Glomerular visceral epithelial cell (primary cell): ENCODE measurements at regions not wholly inside any gene's neighbourhood (a gene's known extent, or its start where the extent isn't known, plus 50 kb on each side); places are given as distances from the start of the nearest gene placed in this dataset.

ENCODE experiments used
- DNase-seq: peaks from one replicate; pipeline ENCODE4 v3.0.0-alpha.2; 2016; ENCODE audit errors: extremely low spot score

GRCh38 chr3:187900993-187901755 lies 155.9 kb upstream of the BCL6 start:
- DNase-seq = no peak

GRCh38 chr3:187902041-187902471 lies 156.8 kb upstream of the BCL6 start:
- DNase-seq = no peak

GRCh38 chr3:187902936-187903335 lies 157.7 kb upstream of the BCL6 start:
- peak; percentile 77 for DNase-seq

GRCh38 chr3:187903697-187904096 lies 158.4 kb upstream of the BCL6 start:
- no peak for DNase-seq

GRCh38 chr3:187906416-187906815 lies 161.1 kb upstream of the BCL6 start:
- DNase-seq = no peak

- no peak for DNase-seq
Observed at GRCh38 chr3:187906920-187907319, 161.7 kb upstream of the BCL6 start.

- DNase-seq = no peak
Observed at GRCh38 chr3:187909866-187910265, 164.6 kb upstream of the BCL6 start.

- no peak for DNase-seq
Observed at GRCh38 chr3:187912007-187912406, 166.7 kb upstream of the BCL6 start.

GRCh38 chr3:187913617-187914033 lies 168.4 kb upstream of the BCL6 start:
- no peak for DNase-seq

- no peak for DNase-seq
Observed at GRCh38 chr3:187914231-187914630, 169.0 kb upstream of the BCL6 start.

GRCh38 chr3:187916072-187916471 lies 170.8 kb upstream of the BCL6 start:
- no peak for DNase-seq

- DNase-seq = no peak
Observed at GRCh38 chr3:187918081-187918644, 172.9 kb upstream of the BCL6 start.

GRCh38 chr3:187919048-187919447 lies 173.8 kb upstream of the BCL6 start:
- no peak for DNase-seq

GRCh38 chr3:187919544-187919943 lies 174.3 kb upstream of the BCL6 start:
- no peak for DNase-seq

GRCh38 chr3:187920030-187920429 lies 174.8 kb upstream of the BCL6 start:
- no peak for DNase-seq

- DNase-seq = no peak
Observed at GRCh38 chr3:187920913-187921312, 175.6 kb upstream of the BCL6 start.

- DNase-seq = no peak
Observed at GRCh38 chr3:187921391-187922074, 176.3 kb upstream of the BCL6 start.

- DNase-seq = peak; percentile 41
Observed at GRCh38 chr3:187922704-187923416, 177.6 kb upstream of the BCL6 start.

- no peak for DNase-seq
Observed at GRCh38 chr3:187924651-187925050, 179.4 kb upstream of the BCL6 start.

- DNase-seq = peak; percentile 7
Observed at GRCh38 chr3:187925326-187925725, 180.1 kb upstream of the BCL6 start.

- DNase-seq = no peak
Observed at GRCh38 chr3:187926620-187927019, 181.4 kb upstream of the BCL6 start.

- DNase-seq = no peak
Observed at GRCh38 chr3:187927565-187927964, 182.3 kb upstream of the BCL6 start.
